NT2/D1 (cell line): ENCODE measurements at regions not wholly inside any gene's neighbourhood (a gene's known extent, or its start where the extent isn't known, plus 50 kb on each side); places are given as distances from the start of the nearest gene placed in this dataset.

ENCODE experiments used
- SUZ12 ChIP-seq: IDR thresholded peaks from 2 replicates; pipeline ENCODE4 v1.6.1; 2011; ENCODE audit not compliant: insufficient read length, insufficient read depth; ENCODE audit errors: extremely low read depth
- YY1 ChIP-seq: IDR thresholded peaks from 2 replicates; pipeline ENCODE4 v1.6.1; 2011; ENCODE audit not compliant: insufficient read length, insufficient read depth
- ZNF274 ChIP-seq: IDR thresholded peaks from 2 replicates; pipeline ENCODE4 v1.6.1; 2011; ENCODE audit warnings: mild to moderate bottlenecking, low read depth, low read length

DNA sequence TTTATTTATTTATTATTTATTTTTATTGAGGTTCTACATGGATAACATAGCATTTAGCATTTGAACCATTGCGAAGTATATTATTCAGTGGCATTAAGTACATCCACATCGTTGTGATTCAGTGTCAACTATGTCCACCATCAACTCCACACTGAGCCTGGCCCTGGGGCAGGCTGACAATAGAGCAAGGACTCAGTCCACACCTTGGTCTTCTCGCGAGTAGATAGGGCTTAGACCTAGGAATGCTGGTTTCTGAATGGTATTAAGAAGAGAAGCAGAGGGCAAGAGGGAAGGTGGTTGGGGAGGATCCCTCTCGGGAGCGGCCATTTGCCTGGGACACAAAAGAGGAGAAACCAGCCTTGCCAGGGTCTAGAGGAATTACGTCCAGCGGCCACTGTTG, 599.2 kb upstream of the MGMT start:
- TF ChIP-seq ZNF274 (no peak), YY1 (no peak), SUZ12 (no peak)
